ENCODE measurements at regions not wholly inside any gene's neighbourhood (a gene's known extent, or its start where the extent isn't known, plus 50 kb on each side); places are given as distances from the start of the nearest gene placed in this dataset.

DNA sequence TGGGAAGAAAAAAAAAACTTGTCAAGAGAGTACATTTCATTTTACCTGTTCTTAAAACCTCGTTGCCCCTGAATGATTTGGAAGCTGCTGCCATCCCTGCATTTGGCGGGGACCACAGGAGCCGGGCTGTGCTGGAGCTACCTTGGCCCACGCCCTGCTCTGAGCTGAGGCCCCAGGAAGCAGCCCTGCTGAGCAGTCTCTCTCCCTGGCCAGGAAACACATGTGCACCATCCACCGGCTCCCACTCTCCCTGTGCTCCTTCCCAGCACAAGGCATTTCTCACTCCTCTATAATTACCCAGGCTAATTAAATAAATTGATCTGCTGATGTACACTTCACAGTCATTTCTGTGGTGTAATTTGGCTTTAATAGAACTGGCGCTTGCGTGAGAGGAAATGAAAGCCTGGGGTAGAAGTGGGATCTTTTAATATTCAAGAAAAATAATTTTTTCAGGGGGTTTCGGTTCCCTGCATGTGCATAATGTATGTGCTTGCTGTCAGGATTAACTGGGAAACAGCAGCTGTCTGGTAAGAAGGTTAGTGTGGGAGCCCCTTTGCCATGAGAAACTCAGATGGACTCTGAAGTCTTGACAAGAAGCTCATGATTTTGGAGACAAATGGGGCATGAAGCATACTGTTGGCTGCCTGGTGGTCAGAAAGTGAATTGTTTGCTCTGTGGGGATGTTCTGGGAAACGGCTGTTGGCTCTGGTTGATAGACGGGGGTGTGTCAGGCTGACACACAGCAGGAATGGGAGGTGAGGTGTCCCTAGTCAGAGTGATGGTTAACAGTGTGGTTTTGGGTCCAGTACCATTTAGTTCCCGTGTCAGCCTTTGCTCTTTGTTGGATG is 252.3 kb upstream of the EEF2KMT start:
- TF ChIP-seq, protein P1, sequence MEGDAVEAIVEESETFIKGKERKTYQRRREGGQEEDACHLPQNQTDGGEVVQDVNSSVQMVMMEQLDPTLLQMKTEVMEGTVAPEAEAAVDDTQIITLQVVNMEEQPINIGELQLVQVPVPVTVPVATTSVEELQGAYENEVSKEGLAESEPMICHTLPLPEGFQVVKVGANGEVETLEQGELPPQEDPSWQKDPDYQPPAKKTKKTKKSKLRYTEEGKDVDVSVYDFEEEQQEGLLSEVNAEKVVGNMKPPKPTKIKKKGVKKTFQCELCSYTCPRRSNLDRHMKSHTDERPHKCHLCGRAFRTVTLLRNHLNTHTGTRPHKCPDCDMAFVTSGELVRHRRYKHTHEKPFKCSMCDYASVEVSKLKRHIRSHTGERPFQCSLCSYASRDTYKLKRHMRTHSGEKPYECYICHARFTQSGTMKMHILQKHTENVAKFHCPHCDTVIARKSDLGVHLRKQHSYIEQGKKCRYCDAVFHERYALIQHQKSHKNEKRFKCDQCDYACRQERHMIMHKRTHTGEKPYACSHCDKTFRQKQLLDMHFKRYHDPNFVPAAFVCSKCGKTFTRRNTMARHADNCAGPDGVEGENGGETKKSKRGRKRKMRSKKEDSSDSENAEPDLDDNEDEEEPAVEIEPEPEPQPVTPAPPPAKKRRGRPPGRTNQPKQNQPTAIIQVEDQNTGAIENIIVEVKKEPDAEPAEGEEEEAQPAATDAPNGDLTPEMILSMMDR (conservative IDR thresholded peaks at IDR 0.05; ENCODE audit: low read depth in 2 of 2): peak in 1 of 2 experiments; percentile 30; a peak in 2 of 4 replicates
- no peak for TF ChIP-seq POLR2AphosphoS5 (IDR thresholded peaks at IDR 0.05; ENCODE audit: low read depth)
